Mucosa of descending colon (tissue), 3 donors: ENCODE measurements at regions not wholly inside any gene's neighbourhood (a gene's known extent, or its start where the extent isn't known, plus 50 kb on each side); places are given as distances from the start of the nearest gene placed in this dataset.

Experiments
- ATAC-seq: fragments of 200-7000 bp; cut with Tn5 transposase; one replicate; pipeline ENCODE4 v1.9.1; 2020; ENCODE audit warnings: mild to moderate bottlenecking, moderate library complexity
- DNase-seq, 3 donors: peaks; one replicate each; pipeline ENCODE4 v3.0.0-alpha.2; 2020
- H3K36me3 ChIP-seq: fragments of 200-600 bp; one replicate; pipeline ENCODE4 v1.8.0; 2021; ENCODE audit warnings: low read depth, mild to moderate bottlenecking
- H3K4me1 ChIP-seq: fragments of 200-600 bp; one replicate; pipeline ENCODE4 v1.8.0; 2021; ENCODE audit warnings: low read depth, mild to moderate bottlenecking
- H3K4me3 ChIP-seq: fragments of 200-600 bp; one replicate; pipeline ENCODE4 v1.8.0; 2021; ENCODE audit warnings: mild to moderate bottlenecking
- H3K9me3 ChIP-seq: fragments of 200-600 bp; one replicate; pipeline ENCODE4 v1.8.0; 2021; ENCODE audit warnings: mild to moderate bottlenecking
- CTCF ChIP-seq: fragments of 200-600 bp; IDR thresholded peaks from one replicate; pipeline ENCODE4 v1.8.0; 2022; ENCODE audit warnings: antibody characterized with exemption, mild to moderate bottlenecking
- intact Hi-C, 2 donors: fragments of 100-400 bp; cut with DNase I in 1 of 2; cut with micrococcal nuclease in 1 of 2; formaldehyde crosslinking; loops; one replicate each; pipeline versions ENCODE4 v1.11.0 to v1.11.1; 2022; cut with DNase I, micrococcal nuclease
- donor health status: DM: no; HTN: no; CAD: no; lungs with moderate emphysema.
- donor health status: DM: no; HTN: no; CAD: no.
- donor health status: DM: no; HTN: yes; CAD: no.

GRCh38 chr11:16607675-16608644, 130.5 kb upstream of the C11orf58 start:
- no peak overlapping the region for H3K4me3 ChIP-seq
- TF ChIP-seq CTCF: no peak
- peaks cover 24% of the 10 kb centered on the region for H3K4me1 ChIP-seq
- no peak for ATAC-seq
- no peaks in the 10 kb centered on the region for H3K9me3 ChIP-seq
- DNase-seq: peak; percentile 16 to 51 (median 47)
- H3K36me3 ChIP-seq: no peaks in the 10 kb centered on the region
- intact Hi-C loops: loop anchor here (10.0 kb wide), 3 partner anchors 773 to 963 kb away; no protein-coding TSS in a partner anchor

GRCh38 chr11:16606784-16607674, 131.4 kb upstream of the C11orf58 start:
- Histone ChIP-seq H3K4me3 (no peak overlapping the region), H3K36me3 (no peaks in the 10 kb centered on the region), H3K4me1 (peaks cover 19% of the 10 kb centered on the region), H3K9me3 (no peaks in the 10 kb centered on the region)
- intact Hi-C loops: loop anchor here (10.0 kb wide), 3 partner anchors 772 to 962 kb away; no protein-coding TSS in a partner anchor
- ATAC-seq: no peak
- no peak for TF ChIP-seq CTCF
- peak in 2 of 3 donors; percentile 51 to 56 for DNase-seq

- DNase-seq (peak; percentile 86 to 96 (median 93)), ATAC-seq (peak; percentile 82)
- Histone ChIP-seq H3K36me3 (no peaks in the 10 kb centered on the region), H3K4me3 (no peak overlapping the region), H3K9me3 (no peaks in the 10 kb centered on the region), H3K4me1 (peaks cover 19% of the 10 kb centered on the region)
- intact Hi-C loops: loop anchor here (10.0 kb wide), 3 partner anchors 771 to 961 kb away; no protein-coding TSS in a partner anchor
- peak; percentile 91 for TF ChIP-seq CTCF
Observed at GRCh38 chr11:16605894-16606783, 132.3 kb upstream of the C11orf58 start.

- DNase-seq (peak; percentile 36 to 56 (median 54)), ATAC-seq (peak; percentile 9)
- TF ChIP-seq CTCF: no peak
- Histone ChIP-seq H3K4me1 (peaks cover 19% of the 10 kb centered on the region), H3K9me3 (no peaks in the 10 kb centered on the region), H3K4me3 (peak overlapping the region; percentile 32), H3K36me3 (no peaks in the 10 kb centered on the region)
- intact Hi-C loops: loop anchor here (10.0 kb wide), 3 partner anchors 771 to 961 kb away; no protein-coding TSS in a partner anchor
Observed at GRCh38 chr11:16605389-16605893, 133.0 kb upstream of the C11orf58 start.
